ENCODE measurements at regions not wholly inside any gene's neighbourhood (a gene's known extent, or its start where the extent isn't known, plus 50 kb on each side); places are given as distances from the start of the nearest gene placed in this dataset.

GRCh38 chr15:81071120-81071519, 63.0 kb upstream of the CFAP161 start:
- H3K27me3 ChIP-seq (replicated peaks; ENCODE audit: insufficient read depth, low read depth, low read length, poor library complexity) = no peaks in the 10 kb centered on the region
- POLR2A ChIA-PET (ENCODE audit: low non-redundant PET) = no interaction called here
- no peaks in the 10 kb centered on the region for H3K4me1 ChIP-seq (ENCODE audit: insufficient read depth, low read length, poor library complexity, severe bottlenecking)
- no peak for DNase-seq (ENCODE audit: low spot score)
- no TSS peak for BruUV-seq (replicated peaks)
- H3K27ac ChIP-seq (ENCODE audit: low read depth, low read length, poor library complexity, severe bottlenecking) = no peak overlapping the region
- H3K9me3 ChIP-seq (ENCODE audit: low read depth, low read length, poor library complexity, severe bottlenecking) = no peaks in the 10 kb centered on the region
- CTCF ChIA-PET = no interaction called here
- H3K4me3 ChIP-seq (ENCODE audit: low read depth, low read length, poor library complexity, severe bottlenecking) = no peak overlapping the region
- TF ChIP-seq CTCF (conservative IDR thresholded peaks at IDR 0.05; ENCODE audit: low read depth, low read length) (no peak), EZH2 (IDR thresholded peaks at IDR 0.05; ENCODE audit: borderline replicate concordance, low read depth, low read length, poor library complexity, severe bottlenecking) (no peak)
- intact Hi-C loops (cut with micrococcal nuclease; ENCODE audit: unreplicated experiment) = no loop called here
- H3K36me3 ChIP-seq (ENCODE audit: insufficient read depth, low read length, poor library complexity, severe bottlenecking) = no peaks in the 10 kb centered on the region

GRCh38 chr15:81071705-81072104, 62.4 kb upstream of the CFAP161 start:
- DNase-seq (ENCODE audit: low spot score) = no peak
- POLR2A ChIA-PET (ENCODE audit: low non-redundant PET) = no interaction called here
- no peak overlapping the region for H3K27ac ChIP-seq (ENCODE audit: low read depth, low read length, poor library complexity, severe bottlenecking)
- intact Hi-C loops (cut with micrococcal nuclease; ENCODE audit: unreplicated experiment) = no loop called here
- TF ChIP-seq CTCF (conservative IDR thresholded peaks at IDR 0.05; ENCODE audit: low read depth, low read length) = no peak
- no peak for TF ChIP-seq EZH2 (IDR thresholded peaks at IDR 0.05; ENCODE audit: borderline replicate concordance, low read depth, low read length, poor library complexity, severe bottlenecking)
- CTCF ChIA-PET = no interaction called here
- H3K36me3 ChIP-seq (ENCODE audit: insufficient read depth, low read length, poor library complexity, severe bottlenecking) = no peaks in the 10 kb centered on the region
- no peaks in the 10 kb centered on the region for H3K9me3 ChIP-seq (ENCODE audit: low read depth, low read length, poor library complexity, severe bottlenecking)
- H3K4me1 ChIP-seq (ENCODE audit: insufficient read depth, low read length, poor library complexity, severe bottlenecking) = no peaks in the 10 kb centered on the region
- H3K4me3 ChIP-seq (ENCODE audit: low read depth, low read length, poor library complexity, severe bottlenecking) = no peak overlapping the region
- H3K27me3 ChIP-seq (replicated peaks; ENCODE audit: insufficient read depth, low read depth, low read length, poor library complexity) = no peaks in the 10 kb centered on the region
- no TSS peak for BruUV-seq (replicated peaks)

GRCh38 chr15:81072551-81072950, 61.5 kb upstream of the CFAP161 start:
- Histone ChIP-seq H3K27ac (ENCODE audit: low read depth, low read length, poor library complexity, severe bottlenecking) (no peak overlapping the region), H3K36me3 (ENCODE audit: insufficient read depth, low read length, poor library complexity, severe bottlenecking) (no peaks in the 10 kb centered on the region), H3K4me3 (ENCODE audit: low read depth, low read length, poor library complexity, severe bottlenecking) (no peak overlapping the region), H3K9me3 (ENCODE audit: low read depth, low read length, poor library complexity, severe bottlenecking) (no peaks in the 10 kb centered on the region), H3K4me1 (ENCODE audit: insufficient read depth, low read length, poor library complexity, severe bottlenecking) (no peaks in the 10 kb centered on the region), H3K27me3 (replicated peaks; ENCODE audit: insufficient read depth, low read depth, low read length, poor library complexity) (no peaks in the 10 kb centered on the region)
- POLR2A ChIA-PET (ENCODE audit: low non-redundant PET) = no interaction called here
- DNase-seq (ENCODE audit: low spot score) = no peak
- TF ChIP-seq EZH2 (IDR thresholded peaks at IDR 0.05; ENCODE audit: borderline replicate concordance, low read depth, low read length, poor library complexity, severe bottlenecking) = no peak
- TF ChIP-seq CTCF (conservative IDR thresholded peaks at IDR 0.05; ENCODE audit: low read depth, low read length) = no peak
- BruUV-seq (replicated peaks) = no TSS peak
- CTCF ChIA-PET = no interaction called here
- intact Hi-C loops (cut with micrococcal nuclease; ENCODE audit: unreplicated experiment) = no loop called here
